Neural progenitor cell (in vitro differentiated cells): ENCODE measurements at regions not wholly inside any gene's neighbourhood (a gene's known extent, or its start where the extent isn't known, plus 50 kb on each side); places are given as distances from the start of the nearest gene placed in this dataset.

Experiments used
- DNase-seq: peaks from one replicate; pipeline ENCODE4 v3.0.0-alpha.2; 2016; ENCODE audit warnings: low spot score
- H2AFZ ChIP-seq: fragments of 200-600 bp; sonication (generic); replicated peaks from 2 replicates; pipeline ENCODE4 v1.6.1; 2016; ENCODE audit warnings: antibody characterized with exemption
- H3F3A ChIP-seq: fragments of 200-600 bp; sonication (generic); 2 replicates; pipeline ENCODE4 v1.6.1; 2016; ENCODE audit warnings: antibody characterized with exemption, low read depth
- H3K27ac ChIP-seq: fragments of 200-600 bp; sonication (generic); 2 replicates; pipeline ENCODE4 v1.5.1; 2016; ENCODE audit warnings: mild to moderate bottlenecking
- H3K27me3 ChIP-seq: fragments of 200-600 bp; sonication (generic); 2 replicates; pipeline ENCODE4 v1.6.1; 2016; ENCODE audit warnings: mild to moderate bottlenecking, moderate library complexity
- H3K36me3 ChIP-seq: fragments of 200-600 bp; sonication (generic); 2 replicates; pipeline ENCODE4 v1.5.1; 2016
- H3K4me1 ChIP-seq: fragments of 200-600 bp; sonication (generic); 2 replicates; pipeline ENCODE4 v1.6.1; 2016; ENCODE audit warnings: mixed run types
- H3K4me2 ChIP-seq: fragments of 200-600 bp; sonication (generic); 2 replicates; pipeline ENCODE4 v1.6.1; 2016
- H3K4me3 ChIP-seq: fragments of 200-600 bp; sonication (generic); 2 replicates; pipeline ENCODE4 v1.5.1; 2016
- H3K79me2 ChIP-seq: fragments of 200-600 bp; sonication (generic); 2 replicates; pipeline ENCODE4 v1.6.1; 2016; ENCODE audit warnings: low read depth
- H3K9ac ChIP-seq: fragments of 200-600 bp; sonication (generic); 2 replicates; pipeline ENCODE4 v1.6.1; 2016
- H3K9me3 ChIP-seq: fragments of 200-600 bp; sonication (generic); 2 replicates; pipeline ENCODE4 v1.5.1; 2016; ENCODE audit warnings: low read depth
- H4K20me1 ChIP-seq: fragments of 200-600 bp; sonication (generic); 2 replicates; pipeline ENCODE4 v1.6.1; 2016; ENCODE audit warnings: low read depth
- H3K27ac Mint-ChIP-seq: 3 replicates; pipeline ENCODE4 v1.8.0; 2021; ENCODE audit warnings: mixed read lengths
- H3K27me3 Mint-ChIP-seq: 2 replicates; pipeline ENCODE4 v1.8.0; 2022; ENCODE audit warnings: low read depth, mild to moderate bottlenecking, inconsistent platforms, moderate library complexity, mixed read lengths; ENCODE audit not compliant: insufficient read depth
- H3K36me3 Mint-ChIP-seq: 3 replicates; pipeline ENCODE4 v1.8.0; 2021; ENCODE audit warnings: mixed read lengths
- H3K4me1 Mint-ChIP-seq: 3 replicates; pipeline ENCODE4 v1.8.0; 2021; ENCODE audit warnings: mixed read lengths
- H3K4me3 Mint-ChIP-seq: 3 replicates; pipeline ENCODE4 v1.8.0; 2021; ENCODE audit warnings: mild to moderate bottlenecking, moderate library complexity, mixed read lengths
- H3K9me3 Mint-ChIP-seq: 3 replicates; pipeline ENCODE4 v1.8.0; 2020; ENCODE audit warnings: mixed read lengths
- CTCF ChIP-seq: fragments of 200-600 bp; sonication (generic); IDR thresholded peaks from 2 replicates; pipeline ENCODE4 v1.5.1; 2017; ENCODE audit warnings: antibody characterized with exemption, mild to moderate bottlenecking
- EZH2 ChIP-seq: fragments of 200-600 bp; sonication (generic); IDR thresholded peaks from 2 replicates; pipeline ENCODE4 v1.6.1; 2017; ENCODE audit warnings: antibody characterized with exemption, mild to moderate bottlenecking, moderate library complexity
- EZH2phosphoT487 ChIP-seq: fragments of 200-600 bp; sonication (generic); IDR thresholded peaks from 2 replicates; pipeline ENCODE4 v1.6.1; 2017; ENCODE audit warnings: antibody characterized with exemption

DNA sequence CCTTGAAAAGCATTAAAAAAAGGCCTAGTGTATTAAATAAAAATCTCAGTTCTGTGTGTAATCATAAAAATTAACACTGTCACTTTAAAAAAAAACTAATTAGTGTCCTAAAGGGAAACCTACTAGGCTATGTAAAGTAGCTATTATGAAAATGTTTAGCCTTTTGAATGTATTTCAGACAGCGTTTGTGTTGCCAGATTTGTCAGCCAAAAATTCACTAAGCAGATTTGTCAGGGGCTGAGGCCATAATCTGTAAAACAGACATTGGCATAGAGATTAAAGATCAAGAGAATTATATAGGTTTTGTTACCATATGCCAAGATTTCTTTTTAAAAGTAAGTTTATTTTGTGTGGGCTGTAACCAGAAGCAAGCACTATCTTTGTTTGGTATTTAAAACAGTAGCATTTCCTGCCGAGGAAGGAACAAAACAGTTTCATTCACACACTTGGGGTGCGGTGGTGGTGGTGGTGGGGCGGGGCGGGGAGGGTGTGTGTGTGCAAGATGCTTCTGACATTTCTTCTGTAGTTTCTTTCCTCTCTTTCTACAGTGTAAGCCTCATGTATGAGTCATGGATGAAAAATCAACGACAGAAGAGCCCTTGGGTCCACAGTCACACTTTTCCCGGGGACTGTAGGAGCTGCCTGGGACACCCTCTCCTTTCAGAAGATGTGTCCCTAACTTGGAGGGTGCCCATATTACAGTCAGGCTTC is 328.5 kb upstream of the FANCL start:
- H3K4me2 ChIP-seq, result no peak overlapping the region

GRCh38 chr2:58568901-58569300 is 327.8 kb upstream of the FANCL start:
- no peaks in the 10 kb centered on the region for H3K9me3 ChIP-seq
- no peak overlapping the region for H3K27ac ChIP-seq
- no peak overlapping the region for H3K4me3 ChIP-seq
- no peak overlapping the region for H3K4me2 ChIP-seq
- no peak for DNase-seq
- peaks cover 5% of the 10 kb centered on the region for H3K27me3 Mint-ChIP-seq
- no peak overlapping the region for H3K27ac Mint-ChIP-seq
- H3K9ac ChIP-seq, result no peak overlapping the region
- TF ChIP-seq EZH2 (no peak), CTCF (no peak), EZH2phosphoT487 (no peak)
- no peaks in the 10 kb centered on the region for H3K79me2 ChIP-seq
- H3K27me3 ChIP-seq, result no peaks in the 10 kb centered on the region
- H3K9me3 Mint-ChIP-seq, result no peaks in the 10 kb centered on the region
- H3K4me1 ChIP-seq, result no peaks in the 10 kb centered on the region
- no peak overlapping the region for H2AFZ ChIP-seq
- H4K20me1 ChIP-seq, result no peaks in the 10 kb centered on the region
- no peak overlapping the region for H3K4me3 Mint-ChIP-seq
- H3F3A ChIP-seq, result no peaks in the 10 kb centered on the region
- no peaks in the 10 kb centered on the region for H3K36me3 Mint-ChIP-seq
- peaks cover 5% of the 10 kb centered on the region for H3K4me1 Mint-ChIP-seq
- H3K36me3 ChIP-seq, result no peaks in the 10 kb centered on the region

More for the DNA sequence above, 328.5 kb upstream of the FANCL start:
- Histone ChIP-seq H3K27me3 (no peaks in the 10 kb centered on the region), H3K4me1 (no peaks in the 10 kb centered on the region), H3K36me3 (no peaks in the 10 kb centered on the region), H3K9me3 (no peaks in the 10 kb centered on the region), H3F3A (no peaks in the 10 kb centered on the region), H3K4me3 (no peak overlapping the region), H2AFZ (peak overlapping the region; percentile 13), H3K79me2 (no peaks in the 10 kb centered on the region), H4K20me1 (no peaks in the 10 kb centered on the region), H3K27ac (no peak overlapping the region), H3K9ac (no peak overlapping the region)
- Mint-ChIP-seq H3K4me3 (no peak overlapping the region), H3K27ac (no peak overlapping the region), H3K27me3 (peaks cover 5% of the 10 kb centered on the region), H3K9me3 (no peaks in the 10 kb centered on the region), H3K36me3 (no peaks in the 10 kb centered on the region), H3K4me1 (peaks cover 5% of the 10 kb centered on the region)
- no peak for DNase-seq
- TF ChIP-seq EZH2 (no peak), EZH2phosphoT487 (no peak), CTCF (no peak)

- no peak overlapping the region for H3K4me3 ChIP-seq
- H3K9ac ChIP-seq, result no peak overlapping the region
- peaks cover 7% of the 10 kb centered on the region for H3K4me1 ChIP-seq
- H3K4me2 ChIP-seq, result no peak overlapping the region
- no peak for TF ChIP-seq EZH2
- TF ChIP-seq EZH2phosphoT487, result no peak
- no peak for TF ChIP-seq CTCF
- no peaks in the 10 kb centered on the region for H3K9me3 ChIP-seq
- Mint-ChIP-seq H3K36me3 (no peaks in the 10 kb centered on the region), H3K9me3 (no peaks in the 10 kb centered on the region), H3K27ac (no peak overlapping the region), H3K4me1 (peaks cover 3% of the 10 kb centered on the region), H3K27me3 (no peaks in the 10 kb centered on the region), H3K4me3 (no peak overlapping the region)
- DNase-seq, result no peak
- H3K36me3 ChIP-seq, result no peaks in the 10 kb centered on the region
- H3K79me2 ChIP-seq, result no peaks in the 10 kb centered on the region
- H3K27me3 ChIP-seq, result no peaks in the 10 kb centered on the region
- H3K27ac ChIP-seq, result no peak overlapping the region
- H4K20me1 ChIP-seq, result no peaks in the 10 kb centered on the region
- H3F3A ChIP-seq, result no peaks in the 10 kb centered on the region
- no peak overlapping the region for H2AFZ ChIP-seq
These were observed 321.2 kb upstream of the FANCL start for GRCh38 chr2:58562276-58562675.
